ENCODE measurements at regions not wholly inside any gene's neighbourhood (a gene's known extent, or its start where the extent isn't known, plus 50 kb on each side); places are given as distances from the start of the nearest gene placed in this dataset.

DNA sequence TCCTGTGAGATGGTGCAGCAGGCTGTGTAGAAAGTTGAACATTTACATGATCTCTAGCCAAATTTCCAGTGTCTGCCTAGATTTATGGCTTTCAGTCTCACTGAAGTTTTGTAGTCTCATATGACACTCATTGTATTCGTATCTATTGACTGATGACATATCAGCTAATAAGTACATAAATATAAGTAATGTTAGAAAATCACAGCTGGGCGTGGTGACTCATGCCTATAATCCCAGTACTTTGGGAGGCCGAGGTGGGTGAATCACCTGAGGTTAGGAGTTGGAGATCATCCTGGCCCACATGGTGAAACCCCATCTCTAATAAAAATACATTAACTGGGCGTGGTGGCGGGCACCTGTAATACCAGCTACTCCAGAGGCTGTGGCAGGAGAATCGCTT, 54.7 kb upstream of the HTR2A start:
- DNase-seq, result no peak

DNA sequence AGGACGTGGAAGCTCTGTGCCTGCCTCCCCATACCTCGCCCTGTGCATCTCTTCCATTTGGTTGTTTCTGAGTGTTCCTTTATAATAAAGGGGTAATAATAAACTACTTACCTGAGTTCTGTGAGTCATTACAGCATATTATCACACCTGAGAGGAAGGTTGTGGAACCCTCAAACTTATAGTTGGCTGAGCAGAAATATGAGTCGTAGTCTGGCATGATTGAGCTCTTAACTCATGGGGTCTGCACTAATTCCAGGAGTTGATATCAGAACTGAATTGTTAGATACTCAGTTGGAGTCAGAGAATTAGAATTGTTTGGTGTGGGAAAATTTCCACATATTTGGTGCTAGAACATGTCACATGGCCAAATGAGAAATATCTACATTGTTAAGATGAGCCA, 52.4 kb upstream of the HTR2A start:
- no peak for DNase-seq

DNA sequence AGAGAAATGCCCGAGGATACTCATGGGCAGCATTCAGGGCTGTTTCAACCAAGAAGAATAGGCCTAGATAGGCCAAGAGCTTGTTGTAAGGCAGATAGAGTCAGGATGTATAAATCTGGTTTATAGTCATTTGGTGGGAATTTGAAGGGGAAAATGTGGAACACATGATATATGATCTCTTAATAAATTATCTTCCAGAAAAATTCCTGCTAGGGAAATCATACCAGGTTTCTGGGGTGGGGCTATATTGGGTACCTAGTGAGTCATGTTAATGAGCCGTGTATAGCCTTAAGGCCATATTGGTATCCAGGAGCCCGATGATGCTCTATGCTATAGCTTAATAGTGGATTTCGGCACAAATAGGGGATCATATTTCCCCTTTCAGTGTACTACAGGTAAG, 51.5 kb upstream of the HTR2A start:
- no peak for DNase-seq

DNA sequence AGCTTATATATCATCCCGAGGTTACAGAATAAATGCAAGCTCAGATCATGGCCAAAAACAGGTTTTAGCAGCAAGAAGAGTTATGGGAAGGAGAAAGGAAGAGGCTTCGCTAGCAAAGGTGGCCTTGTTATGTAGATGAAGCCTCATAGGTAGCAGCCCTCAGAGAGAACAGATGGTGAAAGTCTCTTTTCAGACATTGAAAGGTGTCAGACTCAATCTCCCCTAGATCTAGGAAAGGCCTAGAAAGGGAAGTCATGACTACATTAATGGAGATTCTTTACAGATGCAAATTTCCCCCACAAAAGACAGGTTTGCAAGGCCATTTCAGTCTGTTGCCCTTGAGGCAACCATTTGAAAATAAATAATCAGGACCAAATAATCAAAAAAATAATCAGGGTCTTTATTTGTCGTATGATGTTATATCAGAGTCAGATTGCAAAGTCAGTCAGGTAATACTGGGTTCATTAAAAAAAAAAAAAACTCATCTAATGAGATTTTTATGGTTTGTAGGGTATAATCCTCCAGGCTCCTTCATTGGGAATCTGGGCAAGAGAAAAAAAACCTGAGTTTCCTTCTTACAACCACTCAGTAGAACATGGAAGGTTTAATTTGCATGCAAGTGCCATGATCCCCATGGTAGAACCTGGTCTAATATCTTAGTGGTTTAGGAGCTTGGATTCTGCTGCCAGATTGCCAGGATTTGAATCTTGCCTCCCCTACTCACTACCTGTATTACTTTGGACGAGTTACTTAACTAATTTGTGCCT, 50.8 kb upstream of the HTR2A start:
- no peak for DNase-seq

Measured in NCI-H1694 treated with DMSO at 0.1 percent for 48 hours (cell line).